ENCODE measurements at regions not wholly inside any gene's neighbourhood (a gene's known extent, or its start where the extent isn't known, plus 50 kb on each side); places are given as distances from the start of the nearest gene placed in this dataset.

GRCh38 chr5:61800450-61800849, 468.4 kb downstream of the ZSWIM6 start:
- CTCF ChIA-PET: no interaction called here
- H3K27me3 Mint-ChIP-seq (ENCODE audit: low read depth): peaks cover 2% of the 10 kb centered on the region
- no peak overlapping the region for H3K27ac Mint-ChIP-seq

GRCh38 chr5:61801174-61801573, 469.1 kb downstream of the ZSWIM6 start:
- no peak overlapping the region for H3K27ac Mint-ChIP-seq
- DNase-seq: no peak
- no peaks in the 10 kb centered on the region for H3K4me1 Mint-ChIP-seq (ENCODE audit: low read depth)
- peaks cover 2% of the 10 kb centered on the region for H3K27me3 Mint-ChIP-seq (ENCODE audit: low read depth)
- no peaks in the 10 kb centered on the region for H3K9me3 Mint-ChIP-seq
- CTCF ChIA-PET: no interaction called here
- no peaks in the 10 kb centered on the region for H3K36me3 Mint-ChIP-seq (ENCODE audit: low read depth)
- intact Hi-C loops (cut with micrococcal nuclease): no loop called here
- no peak overlapping the region for H3K4me3 Mint-ChIP-seq

More at GRCh38 chr5:61800450-61800849, 468.4 kb downstream of the ZSWIM6 start:
- intact Hi-C loops (cut with micrococcal nuclease): no loop called here
- Mint-ChIP-seq H3K4me1 (ENCODE audit: low read depth) (no peaks in the 10 kb centered on the region), H3K4me3 (no peak overlapping the region), H3K36me3 (ENCODE audit: low read depth) (no peaks in the 10 kb centered on the region), H3K9me3 (no peaks in the 10 kb centered on the region)
- no peak for DNase-seq

GRCh38 chr5:61802456-61802855, 470.4 kb downstream of the ZSWIM6 start:
- Mint-ChIP-seq H3K4me1 (ENCODE audit: low read depth) (no peaks in the 10 kb centered on the region), H3K27me3 (ENCODE audit: low read depth) (peaks cover 3% of the 10 kb centered on the region), H3K27ac (no peak overlapping the region), H3K36me3 (ENCODE audit: low read depth) (no peaks in the 10 kb centered on the region), H3K9me3 (no peaks in the 10 kb centered on the region), H3K4me3 (no peak overlapping the region)
- intact Hi-C loops (cut with micrococcal nuclease): no loop called here
- DNase-seq: no peak
- CTCF ChIA-PET: no interaction called here

- intact Hi-C loops (cut with micrococcal nuclease): no loop called here
- no peak overlapping the region for H3K27ac Mint-ChIP-seq
- peaks cover 3% of the 10 kb centered on the region for H3K27me3 Mint-ChIP-seq (ENCODE audit: low read depth)
- H3K4me1 Mint-ChIP-seq (ENCODE audit: low read depth): no peaks in the 10 kb centered on the region
- H3K9me3 Mint-ChIP-seq: no peaks in the 10 kb centered on the region
- no peak overlapping the region for H3K4me3 Mint-ChIP-seq
- H3K36me3 Mint-ChIP-seq (ENCODE audit: low read depth): no peaks in the 10 kb centered on the region
- CTCF ChIA-PET: interaction anchor here (1.1 kb wide), 1 partner anchor 9 kb away, joined by 3 read pairs; no protein-coding TSS in a partner anchor
- no peak for DNase-seq
Measured at GRCh38 chr5:61805101-61805500, 473.0 kb downstream of the ZSWIM6 start.

- intact Hi-C loops (cut with micrococcal nuclease): no loop called here
- Mint-ChIP-seq H3K9me3 (no peaks in the 10 kb centered on the region), H3K27ac (no peak overlapping the region), H3K4me1 (ENCODE audit: low read depth) (no peaks in the 10 kb centered on the region), H3K4me3 (no peak overlapping the region), H3K36me3 (ENCODE audit: low read depth) (no peaks in the 10 kb centered on the region), H3K27me3 (ENCODE audit: low read depth) (peaks cover 3% of the 10 kb centered on the region)
- CTCF ChIA-PET: no interaction called here
- no peak for DNase-seq
Measured at GRCh38 chr5:61806491-61807020, 474.5 kb downstream of the ZSWIM6 start.

- CTCF ChIA-PET: interaction anchor here (0.8 kb wide), 1 partner anchor 849 kb away, joined by 3 read pairs; no protein-coding TSS in a partner anchor
- Mint-ChIP-seq H3K27ac (no peak overlapping the region), H3K4me1 (ENCODE audit: low read depth) (no peaks in the 10 kb centered on the region), H3K9me3 (no peaks in the 10 kb centered on the region), H3K36me3 (ENCODE audit: low read depth) (no peaks in the 10 kb centered on the region), H3K27me3 (ENCODE audit: low read depth) (peaks cover 6% of the 10 kb centered on the region), H3K4me3 (no peak overlapping the region)
- DNase-seq: no peak
- intact Hi-C loops (cut with micrococcal nuclease): no loop called here
Measured at GRCh38 chr5:61808091-61808490, 476.0 kb downstream of the ZSWIM6 start.

- no peaks in the 10 kb centered on the region for H3K36me3 Mint-ChIP-seq (ENCODE audit: low read depth)
- peaks cover 6% of the 10 kb centered on the region for H3K27me3 Mint-ChIP-seq (ENCODE audit: low read depth)
- no peak for DNase-seq
- no peak overlapping the region for H3K27ac Mint-ChIP-seq
- no peaks in the 10 kb centered on the region for H3K9me3 Mint-ChIP-seq
- no peaks in the 10 kb centered on the region for H3K4me1 Mint-ChIP-seq (ENCODE audit: low read depth)
- H3K4me3 Mint-ChIP-seq: no peak overlapping the region
- intact Hi-C loops (cut with micrococcal nuclease): no loop called here
- CTCF ChIA-PET: no interaction called here
Measured at GRCh38 chr5:61808909-61809308, 476.9 kb downstream of the ZSWIM6 start.

- no peak overlapping the region for H3K27ac Mint-ChIP-seq
- H3K27me3 Mint-ChIP-seq (ENCODE audit: low read depth): peaks cover 6% of the 10 kb centered on the region
- CTCF ChIA-PET: no interaction called here
- DNase-seq: no peak
- H3K9me3 Mint-ChIP-seq: no peaks in the 10 kb centered on the region
- intact Hi-C loops (cut with micrococcal nuclease): no loop called here
- no peaks in the 10 kb centered on the region for H3K36me3 Mint-ChIP-seq (ENCODE audit: low read depth)
- H3K4me3 Mint-ChIP-seq: no peak overlapping the region
- H3K4me1 Mint-ChIP-seq (ENCODE audit: low read depth): no peaks in the 10 kb centered on the region
Measured at GRCh38 chr5:61809651-61810050, 477.6 kb downstream of the ZSWIM6 start.

- Mint-ChIP-seq H3K36me3 (ENCODE audit: low read depth) (no peaks in the 10 kb centered on the region), H3K4me1 (ENCODE audit: low read depth) (no peaks in the 10 kb centered on the region), H3K27me3 (ENCODE audit: low read depth) (peaks cover 8% of the 10 kb centered on the region), H3K9me3 (no peaks in the 10 kb centered on the region), H3K27ac (no peak overlapping the region), H3K4me3 (no peak overlapping the region)
- intact Hi-C loops (cut with micrococcal nuclease): no loop called here
- CTCF ChIA-PET: no interaction called here
- DNase-seq: no peak
Measured at GRCh38 chr5:61811052-61811451, 479.0 kb downstream of the ZSWIM6 start.

GRCh38 chr5:61813361-61813760, 481.3 kb downstream of the ZSWIM6 start:
- no peak overlapping the region for H3K27ac Mint-ChIP-seq
- intact Hi-C loops (cut with micrococcal nuclease): no loop called here
- no peak overlapping the region for H3K4me3 Mint-ChIP-seq
- no peaks in the 10 kb centered on the region for H3K4me1 Mint-ChIP-seq (ENCODE audit: low read depth)
- DNase-seq: no peak
- no peaks in the 10 kb centered on the region for H3K9me3 Mint-ChIP-seq
- no peaks in the 10 kb centered on the region for H3K36me3 Mint-ChIP-seq (ENCODE audit: low read depth)
- H3K27me3 Mint-ChIP-seq (ENCODE audit: low read depth): peaks cover 7% of the 10 kb centered on the region
- CTCF ChIA-PET: no interaction called here

GRCh38 chr5:61815339-61815738, 483.3 kb downstream of the ZSWIM6 start:
- Mint-ChIP-seq H3K27ac (no peak overlapping the region), H3K4me1 (ENCODE audit: low read depth) (no peaks in the 10 kb centered on the region), H3K9me3 (no peaks in the 10 kb centered on the region), H3K27me3 (ENCODE audit: low read depth) (peaks cover 7% of the 10 kb centered on the region), H3K4me3 (no peak overlapping the region), H3K36me3 (ENCODE audit: low read depth) (no peaks in the 10 kb centered on the region)
- DNase-seq: no peak
- CTCF ChIA-PET: no interaction called here
- intact Hi-C loops (cut with micrococcal nuclease): no loop called here

GRCh38 chr5:61816146-61816545, 484.1 kb downstream of the ZSWIM6 start:
- no peak overlapping the region for H3K4me3 Mint-ChIP-seq
- CTCF ChIA-PET: no interaction called here
- H3K4me1 Mint-ChIP-seq (ENCODE audit: low read depth): no peaks in the 10 kb centered on the region
- peaks cover 7% of the 10 kb centered on the region for H3K27me3 Mint-ChIP-seq (ENCODE audit: low read depth)
- no peak for DNase-seq
- intact Hi-C loops (cut with micrococcal nuclease): no loop called here
- no peak overlapping the region for H3K27ac Mint-ChIP-seq
- H3K9me3 Mint-ChIP-seq: no peaks in the 10 kb centered on the region
- no peaks in the 10 kb centered on the region for H3K36me3 Mint-ChIP-seq (ENCODE audit: low read depth)

- no peaks in the 10 kb centered on the region for H3K9me3 Mint-ChIP-seq
- no peaks in the 10 kb centered on the region for H3K4me1 Mint-ChIP-seq (ENCODE audit: low read depth)
- intact Hi-C loops (cut with micrococcal nuclease): no loop called here
- H3K27ac Mint-ChIP-seq: no peak overlapping the region
- CTCF ChIA-PET: no interaction called here
- DNase-seq: no peak
- peaks cover 7% of the 10 kb centered on the region for H3K27me3 Mint-ChIP-seq (ENCODE audit: low read depth)
- H3K4me3 Mint-ChIP-seq: no peak overlapping the region
- no peaks in the 10 kb centered on the region for H3K36me3 Mint-ChIP-seq (ENCODE audit: low read depth)
Measured at GRCh38 chr5:61816585-61817450, 484.8 kb downstream of the ZSWIM6 start.

Data from activated naive CD4-positive, alpha-beta T cell treated with anti-CD3 and anti-CD28 coated beads for 36 hours (primary cell).